H9 (cell line): ENCODE measurements at regions not wholly inside any gene's neighbourhood (a gene's known extent, or its start where the extent isn't known, plus 50 kb on each side); places are given as distances from the start of the nearest gene placed in this dataset.

Source experiments
- DNase-seq: peaks from one replicate; pipeline ENCODE4 v3.0.0-alpha.2; 2017
- H2AFZ ChIP-seq: one replicate; pipeline ENCODE4 v1.6.1; 2013; ENCODE audit warnings: mild to moderate bottlenecking, low read length, control low read depth, moderate library complexity
- H2AK5ac ChIP-seq: 2 replicates; pipeline ENCODE4 v1.6.1; 2013; ENCODE audit warnings: low read length, control low read depth, mixed read lengths; ENCODE audit not compliant: insufficient read length
- H2BK120ac ChIP-seq: one replicate; pipeline ENCODE4 v1.6.1; 2013; ENCODE audit warnings: low read depth, mild to moderate bottlenecking, low read length, control low read depth, inconsistent platforms; ENCODE audit not compliant: poor library complexity, severe bottlenecking
- H2BK12ac ChIP-seq: 2 replicates; pipeline ENCODE4 v1.6.1; 2013; ENCODE audit warnings: low read length, control low read depth, mixed read lengths, low read depth; ENCODE audit not compliant: insufficient read length
- H2BK15ac ChIP-seq: 2 replicates; pipeline ENCODE4 v1.6.1; 2013; ENCODE audit warnings: low read depth, low read length, control low read depth
- H2BK20ac ChIP-seq: one replicate; pipeline ENCODE4 v1.6.1; 2013; ENCODE audit warnings: low read depth, mild to moderate bottlenecking, low read length, control low read depth, inconsistent platforms; ENCODE audit not compliant: poor library complexity, severe bottlenecking
- H2BK5ac ChIP-seq: 2 replicates; pipeline ENCODE4 v1.6.1; 2013; ENCODE audit warnings: low read length, control low read depth, mixed read lengths; ENCODE audit not compliant: insufficient read length
- H3K14ac ChIP-seq: 2 replicates; pipeline ENCODE4 v1.6.1; 2013; ENCODE audit warnings: low read length, control low read depth; ENCODE audit not compliant: insufficient read depth
- H3K18ac ChIP-seq: 2 replicates; pipeline ENCODE4 v1.6.1; 2013; ENCODE audit warnings: low read depth, mild to moderate bottlenecking, mixed read lengths, low read length, control low read depth; ENCODE audit not compliant: insufficient read length
- H3K23ac ChIP-seq: 2 replicates; pipeline ENCODE4 v1.6.1; 2013; ENCODE audit warnings: low read length, control low read depth, mixed read lengths, low read depth; ENCODE audit not compliant: insufficient read length
- H3K23me2 ChIP-seq: 2 replicates; pipeline ENCODE4 v1.6.1; 2013; ENCODE audit warnings: low read depth, mild to moderate bottlenecking, mixed read lengths, low read length, control low read depth; ENCODE audit not compliant: insufficient read length, poor library complexity, severe bottlenecking
- H3K27ac ChIP-seq: 2 replicates; pipeline ENCODE4 v1.5.1; 2013; ENCODE audit warnings: low read length, control low read depth, mixed read lengths, low read depth; ENCODE audit not compliant: insufficient read length
- H3K27me3 ChIP-seq: 2 replicates; pipeline ENCODE4 v1.6.1; 2013; ENCODE audit warnings: low read length, control low read depth, inconsistent platforms; ENCODE audit not compliant: insufficient read depth
- H3K4ac ChIP-seq: 2 replicates; pipeline ENCODE4 v1.6.1; 2013; ENCODE audit warnings: low read depth, mild to moderate bottlenecking, control low read depth, inconsistent platforms, low read length, moderate library complexity
- H3K4me1 ChIP-seq: 2 replicates; pipeline ENCODE4 v1.6.1; 2013; ENCODE audit warnings: low read length, control low read depth, inconsistent platforms; ENCODE audit not compliant: insufficient read depth
- H3K4me2 ChIP-seq: 2 replicates; pipeline ENCODE4 v1.6.1; 2013; ENCODE audit warnings: low read length, control low read depth, mixed read lengths; ENCODE audit not compliant: insufficient read length, insufficient read depth
- H3K56ac ChIP-seq: 2 replicates; pipeline ENCODE4 v1.6.1; 2013; ENCODE audit warnings: low read depth, mild to moderate bottlenecking, mixed read lengths, low read length, control low read depth; ENCODE audit not compliant: insufficient read length
- H3K79me1 ChIP-seq: 2 replicates; pipeline ENCODE4 v1.6.1; 2013; ENCODE audit warnings: low read depth, mild to moderate bottlenecking, moderate library complexity, low read length, control low read depth, inconsistent platforms; ENCODE audit not compliant: insufficient read depth, poor library complexity, severe bottlenecking
- H3K79me2 ChIP-seq: 2 replicates; pipeline ENCODE4 v1.6.1; 2013; ENCODE audit warnings: low read length, control low read depth, inconsistent platforms; ENCODE audit not compliant: insufficient read depth
- H3K9ac ChIP-seq: 2 replicates; pipeline ENCODE4 v1.6.1; 2013; ENCODE audit warnings: low read length, control low read depth, mixed read lengths; ENCODE audit not compliant: insufficient read length; ENCODE audit errors: extremely low read depth
- H3K9me3 ChIP-seq: one replicate; pipeline ENCODE4 v1.6.1; 2013; ENCODE audit warnings: low read depth, low read length, inconsistent platforms; ENCODE audit not compliant: control insufficient read depth
- H3T11ph ChIP-seq: one replicate; pipeline ENCODE4 v1.6.1; 2013; ENCODE audit warnings: mild to moderate bottlenecking, low read length, control low read depth, inconsistent platforms
- H4K20me1 ChIP-seq: one replicate; pipeline ENCODE4 v1.6.1; 2013; ENCODE audit not compliant: control insufficient read depth, insufficient read length, insufficient read depth
- H4K5ac ChIP-seq: 2 replicates; pipeline ENCODE4 v1.6.1; 2013; ENCODE audit warnings: low read depth, mild to moderate bottlenecking, mixed read lengths, low read length, control low read depth; ENCODE audit not compliant: insufficient read length
- H4K8ac ChIP-seq: replicated peaks from 2 replicates; pipeline ENCODE4 v1.6.1; 2013; ENCODE audit warnings: low read length, control low read depth, mixed read lengths, low read depth; ENCODE audit not compliant: insufficient read length
- H4K91ac ChIP-seq: 2 replicates; pipeline ENCODE4 v1.6.1; 2013; ENCODE audit warnings: low read depth, mild to moderate bottlenecking, moderate library complexity, mixed read lengths, low read length, control low read depth; ENCODE audit not compliant: insufficient read length
- H3K27ac Mint-ChIP-seq, 3 experiments: 2 replicates in 2 of 3; 3 replicates in 1 of 3; pipeline ENCODE4 v1.8.0; 2020 to 2021; ENCODE audit warnings: mixed read lengths in 3 of 3, mild to moderate bottlenecking in 1 of 3, moderate library complexity in 1 of 3
- H3K27me3 Mint-ChIP-seq: 2 replicates; pipeline ENCODE4 v1.8.0; 2021; ENCODE audit warnings: low read depth, mild to moderate bottlenecking, moderate library complexity, mixed read lengths
- H3K36me3 Mint-ChIP-seq, 3 experiments: 2 replicates in 2 of 3; 3 replicates in 1 of 3; pipeline ENCODE4 v1.8.0; 2020 to 2021; ENCODE audit warnings: low read depth in 3 of 3, mixed read lengths in 3 of 3; ENCODE audit not compliant: insufficient read depth in 1 of 3
- H3K4me1 Mint-ChIP-seq, 2 experiments: 2 replicates each; pipeline ENCODE4 v1.8.0; 2020; ENCODE audit warnings: mixed read lengths in 2 of 2
- H3K4me3 Mint-ChIP-seq, 2 experiments: 2 replicates in 1 of 2; 3 replicates in 1 of 2; pipeline ENCODE4 v1.8.0; 2020 to 2021; ENCODE audit warnings: mild to moderate bottlenecking in 2 of 2, mixed read lengths in 2 of 2, moderate library complexity in 1 of 2
- H3K9me3 Mint-ChIP-seq, 2 experiments: 2 replicates in 1 of 2; 3 replicates in 1 of 2; pipeline ENCODE4 v1.8.0; 2020; ENCODE audit warnings: mild to moderate bottlenecking in 2 of 2, mixed read lengths in 2 of 2, moderate library complexity in 1 of 2
- WGBS: extraction: QIAGEN DNeasy Blood & Tissue Kit; methylation state at CpG from one replicate; pipeline ENCODE4 v1.1.7; 2013; ENCODE audit warnings: missing lambda C conversion rate, low lambda C conversion rate, mixed read lengths; ENCODE audit not compliant: insufficient read length; ENCODE audit errors: extremely low coverage; 5-methylcytosine and 5-hydroxymethylcytosine counted together
- TF ChIP-seq, protein P1 (sequence below): fragments of 200-600 bp; sonication (generic); conservative IDR thresholded peaks from 3 replicates; pipeline ENCODE4 v1.8.0; 2021; ENCODE audit warnings: antibody characterized with exemption, mild to moderate bottlenecking

DNA sequence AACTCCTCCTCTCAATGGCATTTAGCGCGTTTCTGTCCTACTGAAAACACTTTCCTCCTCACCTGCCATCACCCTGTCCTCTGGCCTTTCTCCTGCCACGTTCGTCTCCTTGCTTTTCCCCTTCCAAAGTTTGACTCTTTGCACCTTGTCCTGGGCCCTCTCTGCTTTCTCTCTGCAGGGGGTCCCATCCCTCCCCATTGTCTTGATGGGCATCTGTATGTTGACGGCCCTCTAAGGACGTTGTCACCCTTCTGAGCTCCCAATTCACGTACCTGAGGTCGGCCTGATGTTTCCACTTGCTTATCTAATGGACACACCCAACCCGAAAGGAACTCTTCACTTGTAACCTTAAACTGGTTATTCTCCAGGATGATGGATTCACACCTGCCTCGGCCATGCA, 170.4 kb downstream of the WSCD1 start:
- H3K27me3 ChIP-seq: no peaks in the 10 kb centered on the region
- peak overlapping the region in 1 of 3 experiments; percentile 4; a peak in 1 of 7 replicates for H3K27ac Mint-ChIP-seq
- H3K4me2 ChIP-seq: no peak overlapping the region
- H3K9me3 ChIP-seq: no peaks in the 10 kb centered on the region
- H2BK15ac ChIP-seq: no peak overlapping the region
- H2BK12ac ChIP-seq: no peak overlapping the region
- peak; percentile 21 for DNase-seq
- no peak overlapping the region for H2AK5ac ChIP-seq
- no peak overlapping the region for H3K23ac ChIP-seq
- H3K36me3 Mint-ChIP-seq: no peaks in the 10 kb centered on the region
- no peak overlapping the region for H4K91ac ChIP-seq
- H3K18ac ChIP-seq: peak overlapping the region; percentile 25
- H2BK120ac ChIP-seq: no peak overlapping the region
- H3K27me3 Mint-ChIP-seq: peaks cover 2% of the 10 kb centered on the region; the same call in 1 of the 2 replicates
- H3K79me2 ChIP-seq: no peaks in the 10 kb centered on the region
- no peak overlapping the region for H3K4me3 Mint-ChIP-seq
- H3T11ph ChIP-seq: no peak overlapping the region
- H3K56ac ChIP-seq: no peak overlapping the region
- H4K8ac ChIP-seq: no peak overlapping the region
- WGBS: no CpG with 5 or more reads among the region's 10 CpGs
- H3K9me3 Mint-ChIP-seq: no peaks in the 10 kb centered on the region; a peak in 1 of 5 replicates
- peaks cover 5% of the 10 kb centered on the region for H3K23me2 ChIP-seq
- no peak overlapping the region for H3K27ac ChIP-seq
- no peaks in the 10 kb centered on the region for H3K79me1 ChIP-seq
- H2BK20ac ChIP-seq: no peak overlapping the region
- H3K14ac ChIP-seq: no peak overlapping the region
- H3K9ac ChIP-seq: no peak overlapping the region
- H2BK5ac ChIP-seq: no peak overlapping the region
- H3K4me1 ChIP-seq: peaks cover 12% of the 10 kb centered on the region; the same call in 1 of the 2 replicates
- H2AFZ ChIP-seq: no peak overlapping the region
- no peaks in the 10 kb centered on the region for H4K20me1 ChIP-seq
- TF ChIP-seq, protein P1, sequence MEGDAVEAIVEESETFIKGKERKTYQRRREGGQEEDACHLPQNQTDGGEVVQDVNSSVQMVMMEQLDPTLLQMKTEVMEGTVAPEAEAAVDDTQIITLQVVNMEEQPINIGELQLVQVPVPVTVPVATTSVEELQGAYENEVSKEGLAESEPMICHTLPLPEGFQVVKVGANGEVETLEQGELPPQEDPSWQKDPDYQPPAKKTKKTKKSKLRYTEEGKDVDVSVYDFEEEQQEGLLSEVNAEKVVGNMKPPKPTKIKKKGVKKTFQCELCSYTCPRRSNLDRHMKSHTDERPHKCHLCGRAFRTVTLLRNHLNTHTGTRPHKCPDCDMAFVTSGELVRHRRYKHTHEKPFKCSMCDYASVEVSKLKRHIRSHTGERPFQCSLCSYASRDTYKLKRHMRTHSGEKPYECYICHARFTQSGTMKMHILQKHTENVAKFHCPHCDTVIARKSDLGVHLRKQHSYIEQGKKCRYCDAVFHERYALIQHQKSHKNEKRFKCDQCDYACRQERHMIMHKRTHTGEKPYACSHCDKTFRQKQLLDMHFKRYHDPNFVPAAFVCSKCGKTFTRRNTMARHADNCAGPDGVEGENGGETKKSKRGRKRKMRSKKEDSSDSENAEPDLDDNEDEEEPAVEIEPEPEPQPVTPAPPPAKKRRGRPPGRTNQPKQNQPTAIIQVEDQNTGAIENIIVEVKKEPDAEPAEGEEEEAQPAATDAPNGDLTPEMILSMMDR: no peak
- H3K4ac ChIP-seq: no peak overlapping the region
- no peak overlapping the region for H4K5ac ChIP-seq
- peaks cover 58 to 69% of the 10 kb centered on the region in 2 experiments for H3K4me1 Mint-ChIP-seq
